AG04449 (cell line): ENCODE measurements at regions not wholly inside any gene's neighbourhood (a gene's known extent, or its start where the extent isn't known, plus 50 kb on each side); places are given as distances from the start of the nearest gene placed in this dataset.
"Not testable (repeated sequence)": the region's sequence is repeated elsewhere in the genome, so short reads cannot be mapped to it uniquely, and the experiment has no call there.

Experiments
- CTCF ChIA-PET: fragments of 350-600 bp; formaldehyde crosslinking; extraction: SDS; loops from one replicate; lab custom pipeline; 2021; ENCODE audit warnings: antibody characterized with exemption; lab: Yijun Ruan, JAX
- POLR2A ChIA-PET: fragments of 400-600, 350-600 bp; formaldehyde crosslinking; extraction: SDS; loops from one replicate; lab custom pipeline; 2020; ENCODE audit warnings: antibody characterized with exemption, inconsistent platforms; lab: Yijun Ruan, JAX
- DNase-seq: peaks from one replicate; pipeline ENCODE4 v3.0.0-alpha.2; 2010; ENCODE audit warnings: low read depth, low spot score
- H3K4me3 ChIP-seq: 2 replicates; pipeline ENCODE4 v1.5.1; 2011; ENCODE audit warnings: low read depth, mild to moderate bottlenecking, control low read depth, low read length
- CTCF ChIP-seq: IDR thresholded peaks from one replicate; pipeline ENCODE4 v1.5.1; 2011; ENCODE audit warnings: mild to moderate bottlenecking, moderate library complexity, low read length, control low read depth, inconsistent platforms; ENCODE audit not compliant: insufficient read depth; ENCODE audit errors: missing control alignments

- no peak for DNase-seq
- no peak for TF ChIP-seq CTCF
- ChIA-PET POLR2A (no interaction called here), CTCF (no interaction called here)
- no peak overlapping the region for H3K4me3 ChIP-seq
Observed at GRCh38 chr6:8934318-8934717, 499.0 kb upstream of the SLC35B3 start.

- no peak for DNase-seq
- no peak for TF ChIP-seq CTCF
- ChIA-PET POLR2A (no interaction called here), CTCF (no interaction called here)
- H3K4me3 ChIP-seq: no peak overlapping the region
Observed at GRCh38 chr6:8930009-8930408, 494.7 kb upstream of the SLC35B3 start.

- POLR2A ChIA-PET, H3K4me3 ChIP-seq, CTCF ChIA-PET, DNase-seq: not testable (repeated sequence)
Observed at GRCh38 chr6:8920244-8920643, 484.9 kb upstream of the SLC35B3 start.

- ChIA-PET POLR2A (no interaction called here), CTCF (no interaction called here)
- DNase-seq: no peak
- H3K4me3 ChIP-seq: no peak overlapping the region
- TF ChIP-seq CTCF: no peak
Observed at GRCh38 chr6:8918196-8918595, 482.9 kb upstream of the SLC35B3 start.

GRCh38 chr6:8914700-8915099 lies 479.4 kb upstream of the SLC35B3 start:
- TF ChIP-seq CTCF: no peak
- ChIA-PET POLR2A (no interaction called here), CTCF (no interaction called here)
- DNase-seq: no peak
- no peak overlapping the region for H3K4me3 ChIP-seq

- TF ChIP-seq CTCF: no peak
- ChIA-PET POLR2A (no interaction called here), CTCF (no interaction called here)
- no peak for DNase-seq
- no peak overlapping the region for H3K4me3 ChIP-seq
Observed at GRCh38 chr6:8908638-8909037, 473.3 kb upstream of the SLC35B3 start.

GRCh38 chr6:8906699-8907098 lies 471.4 kb upstream of the SLC35B3 start:
- CTCF ChIA-PET: no interaction called here

More at GRCh38 chr6:8906699-8907098, 471.4 kb upstream of the SLC35B3 start:
- no peak for TF ChIP-seq CTCF
- POLR2A ChIA-PET: no interaction called here
- DNase-seq: no peak
- no peak overlapping the region for H3K4me3 ChIP-seq
